ENCODE measurements at regions not wholly inside any gene's neighbourhood (a gene's known extent, or its start where the extent isn't known, plus 50 kb on each side); places are given as distances from the start of the nearest gene placed in this dataset.
A peak's percentile ranks its signal among the peaks of the same experiment; 100 is the strongest.
"Not testable (repeated sequence)": the region's sequence is repeated elsewhere in the genome, so short reads cannot be mapped to it uniquely, and the experiment has no call there.

GRCh38 chr13:111627596-111627995 is 307.2 kb downstream of the TEX29 start:
- no peak for DNase-seq

GRCh38 chr13:111629016-111629415 is 308.6 kb downstream of the TEX29 start:
- DNase-seq, result no peak

GRCh38 chr13:111629457-111629856 is 309.0 kb downstream of the TEX29 start:
- DNase-seq, result no peak

GRCh38 chr13:111629926-111630325 is 309.5 kb downstream of the TEX29 start:
- peak; percentile 90 for DNase-seq

GRCh38 chr13:111630406-111630805 is 310.0 kb downstream of the TEX29 start:
- no peak for DNase-seq

GRCh38 chr13:111631271-111631670 is 310.8 kb downstream of the TEX29 start:
- not testable (repeated sequence) for DNase-seq

- no peak for DNase-seq
Observed at GRCh38 chr13:111632906-111633305, 312.5 kb downstream of the TEX29 start.

- no peak for DNase-seq
Observed at GRCh38 chr13:111633401-111633800, 313.0 kb downstream of the TEX29 start.

- DNase-seq, result no peak
Observed at GRCh38 chr13:111634410-111634809, 314.0 kb downstream of the TEX29 start.

GRCh38 chr13:111636271-111636670 is 315.8 kb downstream of the TEX29 start:
- no peak for DNase-seq

- DNase-seq, result no peak
Observed at GRCh38 chr13:111636804-111637203, 316.4 kb downstream of the TEX29 start.

- DNase-seq, result no peak
Observed at GRCh38 chr13:111637365-111637764, 316.9 kb downstream of the TEX29 start.

- DNase-seq, result no peak
Observed at GRCh38 chr13:111638233-111638632, 317.8 kb downstream of the TEX29 start.

- DNase-seq, result no peak
Observed at GRCh38 chr13:111639196-111639705, 318.8 kb downstream of the TEX29 start.

GRCh38 chr13:111640006-111640405 is 319.6 kb downstream of the TEX29 start:
- DNase-seq, result no peak

- DNase-seq, result no peak
Observed at GRCh38 chr13:111640476-111640875, 320.0 kb downstream of the TEX29 start.

- DNase-seq, result no peak
Observed at GRCh38 chr13:111642156-111642767, 321.8 kb downstream of the TEX29 start.

GRCh38 chr13:111644750-111645149 is 324.3 kb downstream of the TEX29 start:
- DNase-seq, result no peak

- DNase-seq, result no peak
Observed at GRCh38 chr13:111645198-111645597, 324.8 kb downstream of the TEX29 start.

GRCh38 chr13:111645598-111646455 is 325.4 kb downstream of the TEX29 start:
- no peak for DNase-seq

- DNase-seq, result no peak
Observed at GRCh38 chr13:111646456-111646855, 326.0 kb downstream of the TEX29 start.

- DNase-seq, result no peak
Observed at GRCh38 chr13:111648885-111649284, 328.4 kb downstream of the TEX29 start.

GRCh38 chr13:111650626-111651025 is 330.2 kb downstream of the TEX29 start:
- no peak for DNase-seq

- DNase-seq, result no peak
Observed at GRCh38 chr13:111652676-111653075, 332.2 kb downstream of the TEX29 start.
